ENCODE measurements at regions not wholly inside any gene's neighbourhood (a gene's known extent, or its start where the extent isn't known, plus 50 kb on each side); places are given as distances from the start of the nearest gene placed in this dataset.
"Not testable (repeated sequence)": the region's sequence is repeated elsewhere in the genome, so short reads cannot be mapped to it uniquely, and the experiment has no call there.

GRCh38 chr10:8356283-8356682 is 301.8 kb downstream of the GATA3 start:
- no peak for DNase-seq
- H3K9me3 ChIP-seq (ENCODE audit: control insufficient read depth, low read length, poor library complexity, severe bottlenecking) = no peaks in the 10 kb centered on the region
- H3K27me3 Mint-ChIP-seq = peaks cover 13% of the 10 kb centered on the region
- H3K36me3 Mint-ChIP-seq (ENCODE audit: low read depth) = peaks cover 3% of the 10 kb centered on the region
- H3K4me1 Mint-ChIP-seq = peaks cover 13% of the 10 kb centered on the region
- ATAC-seq = no peak
- no peak overlapping the region for H3K27ac Mint-ChIP-seq
- H3K4me3 Mint-ChIP-seq = no peak overlapping the region

GRCh38 chr10:8359467-8359866 is 305.0 kb downstream of the GATA3 start:
- Mint-ChIP-seq H3K27me3 (peaks cover 13% of the 10 kb centered on the region), H3K36me3 (ENCODE audit: low read depth) (peaks cover 3% of the 10 kb centered on the region), H3K4me3 (no peak overlapping the region), H3K27ac (no peak overlapping the region), H3K4me1 (peaks cover 33% of the 10 kb centered on the region)
- ATAC-seq = no peak
- no peaks in the 10 kb centered on the region for H3K9me3 ChIP-seq (ENCODE audit: control insufficient read depth, low read length, poor library complexity, severe bottlenecking)
- DNase-seq = no peak

DNA sequence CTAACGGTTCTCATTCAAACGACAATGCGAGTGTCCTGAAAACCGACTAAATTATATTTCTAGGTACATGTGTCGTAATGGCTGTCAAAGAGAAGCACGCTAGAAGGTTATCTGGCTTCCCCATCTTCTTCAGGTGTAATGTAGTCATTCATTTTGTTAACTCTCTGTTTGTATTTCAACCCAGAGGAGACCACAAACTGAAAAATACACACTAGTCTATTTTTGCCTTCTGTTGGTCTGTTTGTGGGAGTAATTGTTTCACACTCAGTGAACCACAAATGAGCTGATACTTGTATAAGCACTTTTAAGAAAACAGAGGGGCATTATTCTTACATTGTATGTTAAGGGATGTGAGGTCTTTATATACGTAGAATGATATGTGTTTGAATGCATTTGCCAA is 305.9 kb downstream of the GATA3 start:
- no peak for DNase-seq
- H3K9me3 ChIP-seq (ENCODE audit: control insufficient read depth, low read length, poor library complexity, severe bottlenecking) = no peaks in the 10 kb centered on the region
- Mint-ChIP-seq H3K4me1 (peaks cover 33% of the 10 kb centered on the region), H3K27me3 (peaks cover 9% of the 10 kb centered on the region), H3K4me3 (no peak overlapping the region), H3K27ac (no peak overlapping the region), H3K36me3 (ENCODE audit: low read depth) (peaks cover 3% of the 10 kb centered on the region)
- no peak for ATAC-seq

DNA sequence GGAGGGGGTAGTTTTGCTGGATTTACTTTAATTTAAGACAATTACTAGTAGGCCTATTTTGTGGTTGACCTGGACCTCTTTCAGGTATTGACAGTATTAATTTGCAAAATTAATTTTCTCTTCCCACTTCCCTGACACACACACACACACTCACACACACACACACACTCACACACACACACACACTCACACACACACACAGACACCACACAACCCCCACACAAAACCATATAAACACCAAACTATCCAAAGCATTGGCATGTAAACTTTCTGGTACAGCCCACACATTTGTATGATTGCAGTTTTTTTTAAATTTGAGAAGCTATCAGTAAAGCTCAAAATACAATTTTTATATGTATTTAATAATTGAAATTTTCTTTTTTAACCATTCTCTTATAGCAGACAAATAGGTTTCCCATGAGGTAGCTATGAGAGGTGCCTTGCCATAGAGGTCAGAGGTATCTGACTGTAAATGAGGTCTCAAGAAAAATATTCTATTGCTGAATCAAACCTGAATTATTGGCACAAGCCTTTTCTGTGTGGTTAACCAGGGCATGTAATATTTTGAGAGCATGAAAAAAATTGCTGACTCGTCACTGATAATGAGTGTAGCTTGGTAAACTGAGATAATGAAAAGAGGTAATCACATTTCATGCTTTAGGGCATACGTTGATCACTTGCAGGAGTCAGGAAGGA is 306.5 kb downstream of the GATA3 start:
- Mint-ChIP-seq H3K36me3 (ENCODE audit: low read depth) (peaks cover 3% of the 10 kb centered on the region), H3K4me1 (peaks cover 38% of the 10 kb centered on the region), H3K27ac (no peak overlapping the region), H3K4me3 (peak overlapping the region; percentile 19), H3K27me3 (peaks cover 9% of the 10 kb centered on the region)
- H3K9me3 ChIP-seq (ENCODE audit: control insufficient read depth, low read length, poor library complexity, severe bottlenecking) = no peaks in the 10 kb centered on the region
- DNase-seq = no peak
- no peak for ATAC-seq

DNA sequence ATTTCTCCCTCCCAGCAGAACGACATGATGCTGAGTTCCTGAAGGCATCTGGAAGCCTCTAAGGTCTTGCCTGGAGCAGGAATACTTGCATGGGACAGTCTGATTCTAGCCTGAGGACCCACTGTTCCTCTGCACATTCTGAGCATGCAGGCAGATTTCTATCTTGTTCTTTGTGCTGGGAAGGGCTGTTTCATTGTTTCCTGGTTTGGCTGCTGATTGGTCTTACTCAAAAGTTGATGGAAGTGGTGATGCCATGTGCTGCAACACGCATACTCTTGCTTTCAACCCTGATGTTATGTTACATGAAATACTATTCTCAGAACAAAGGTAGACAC is 307.0 kb downstream of the GATA3 start:
- peaks cover 1% of the 10 kb centered on the region for H3K36me3 Mint-ChIP-seq (ENCODE audit: low read depth)
- peaks cover 42% of the 10 kb centered on the region for H3K4me1 Mint-ChIP-seq
- H3K4me3 Mint-ChIP-seq = no peak overlapping the region
- H3K27me3 Mint-ChIP-seq = peaks cover 9% of the 10 kb centered on the region
- no peak for DNase-seq
- no peaks in the 10 kb centered on the region for H3K9me3 ChIP-seq (ENCODE audit: control insufficient read depth, low read length, poor library complexity, severe bottlenecking)
- no peak for ATAC-seq
- no peak overlapping the region for H3K27ac Mint-ChIP-seq

DNA sequence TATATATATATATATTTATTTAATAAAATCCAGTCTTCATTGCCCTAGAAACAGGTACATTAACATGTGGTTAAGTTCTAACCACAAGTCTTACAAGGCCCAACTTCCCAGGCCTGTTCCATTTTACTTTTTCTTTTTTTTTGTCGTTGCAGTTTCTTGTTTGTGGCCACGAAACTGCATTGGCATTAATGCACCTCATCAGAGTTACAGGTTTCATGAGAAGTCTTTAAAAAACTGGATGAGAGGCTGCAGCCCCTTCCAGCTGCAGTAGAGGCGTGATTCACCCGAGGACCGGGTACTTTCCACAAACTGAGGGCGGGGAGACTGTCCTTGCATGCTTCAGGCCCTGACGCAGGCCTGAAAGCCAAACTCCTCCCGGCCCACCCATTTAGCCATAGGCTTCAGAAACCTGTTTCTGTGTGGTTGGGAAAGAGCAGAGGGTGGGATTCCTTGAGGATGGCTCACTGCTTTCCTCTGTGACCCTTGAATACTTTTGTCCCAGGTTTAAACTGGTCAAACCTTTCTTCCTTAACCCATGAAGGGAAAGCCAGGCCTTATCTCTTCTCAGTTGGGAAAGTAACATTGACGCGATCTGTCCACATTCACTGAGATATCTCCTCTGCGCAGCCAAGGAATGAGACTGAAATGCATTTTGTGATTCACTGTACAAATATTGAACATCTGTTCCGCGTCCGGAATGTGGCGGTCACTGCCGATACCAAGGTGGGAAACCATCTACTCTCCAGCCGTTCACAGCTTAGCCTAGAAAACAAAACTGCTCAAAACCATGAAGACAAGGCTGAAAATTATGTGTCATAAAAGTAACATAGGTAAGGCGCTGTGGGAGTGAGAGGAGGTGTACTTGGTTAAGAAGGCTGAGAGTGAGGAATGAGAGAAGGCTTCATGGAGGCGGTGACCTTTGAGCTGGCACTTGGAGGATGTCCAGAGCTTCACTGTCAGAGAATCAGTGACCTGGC is 311.7 kb downstream of the GATA3 start:
- Mint-ChIP-seq H3K4me1 (peaks cover 41% of the 10 kb centered on the region), H3K4me3 (peak overlapping the region; percentile 81), H3K27me3 (no peaks in the 10 kb centered on the region), H3K27ac (peak overlapping the region; percentile 95), H3K36me3 (ENCODE audit: low read depth) (peaks cover 3% of the 10 kb centered on the region)
- ATAC-seq = peak; percentile 94
- peak; percentile 28 to 59 (median 44) for DNase-seq
- H3K9me3 ChIP-seq (ENCODE audit: control insufficient read depth, low read length, poor library complexity, severe bottlenecking) = no peaks in the 10 kb centered on the region

DNA sequence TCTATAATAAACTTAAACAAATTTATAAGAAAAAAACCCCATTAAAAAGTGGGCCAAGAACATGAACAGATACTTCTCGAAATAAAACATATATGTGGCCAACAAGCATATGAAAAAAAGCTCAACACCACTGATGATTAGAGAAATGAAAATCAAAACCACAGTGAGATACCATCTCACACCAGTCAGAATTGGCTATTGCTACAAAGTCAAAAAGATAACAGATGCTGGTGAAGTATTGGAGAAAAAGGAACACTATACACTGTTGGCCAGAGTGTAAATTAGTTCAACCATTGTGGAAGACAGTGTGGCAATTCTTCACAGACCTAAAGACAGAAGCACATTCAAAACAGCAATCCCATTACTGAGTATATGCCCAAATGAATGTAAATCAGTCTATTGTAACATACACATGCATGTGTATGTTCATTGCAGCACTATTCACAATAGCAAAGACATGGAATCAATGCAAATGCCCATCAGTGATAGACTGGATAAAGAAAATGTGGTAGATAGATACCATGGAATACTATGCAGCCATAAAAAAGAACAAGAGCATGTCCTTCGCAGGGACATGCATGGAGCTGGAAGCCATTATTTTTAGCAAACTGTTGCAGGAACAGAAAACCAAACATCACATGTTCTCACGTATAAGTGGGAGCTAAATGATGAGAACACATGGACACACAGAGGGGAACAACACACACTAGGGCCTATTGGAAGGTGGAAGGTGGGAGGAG is 313.4 kb downstream of the GATA3 start:
- H3K27ac Mint-ChIP-seq = peak overlapping the region; percentile 95

DNA sequence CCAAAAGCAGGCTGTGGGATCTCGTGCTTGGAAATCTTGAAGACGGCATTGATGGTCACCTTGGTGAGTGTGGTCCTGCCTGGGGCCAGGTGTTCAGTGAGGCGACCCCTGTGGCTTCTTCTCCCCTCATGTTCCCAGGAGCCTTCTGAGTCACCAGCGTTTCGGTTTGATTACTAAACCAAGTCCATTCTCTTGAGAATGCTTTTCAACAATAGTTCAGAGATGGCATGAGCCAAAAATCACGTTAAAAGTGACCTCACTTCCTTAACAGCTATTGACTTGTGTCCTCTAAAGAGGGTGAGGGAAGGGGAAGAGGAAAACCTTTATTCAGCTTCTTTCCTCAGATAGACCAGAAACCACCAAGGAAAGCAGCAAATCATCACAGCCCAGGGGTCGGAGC is 315.2 kb downstream of the GATA3 start:
- H3K27me3 Mint-ChIP-seq = no peaks in the 10 kb centered on the region
- H3K4me3 Mint-ChIP-seq = no peak overlapping the region
- peak overlapping the region; percentile 82 for H3K27ac Mint-ChIP-seq
- H3K36me3 Mint-ChIP-seq (ENCODE audit: low read depth) = peaks cover 3% of the 10 kb centered on the region
- no peaks in the 10 kb centered on the region for H3K9me3 ChIP-seq (ENCODE audit: control insufficient read depth, low read length, poor library complexity, severe bottlenecking)
- H3K4me1 Mint-ChIP-seq = peaks cover 21% of the 10 kb centered on the region
- ATAC-seq (no peak), DNase-seq (no peak)

More for the DNA sequence above, 313.4 kb downstream of the GATA3 start:
- not testable (repeated sequence) for H3K9me3 ChIP-seq (ENCODE audit: control insufficient read depth, low read length, poor library complexity, severe bottlenecking); ATAC-seq; H3K27me3 Mint-ChIP-seq; DNase-seq; H3K36me3 Mint-ChIP-seq (ENCODE audit: low read depth)
- peak overlapping the region; percentile 22 for H3K4me3 Mint-ChIP-seq
- H3K4me1 Mint-ChIP-seq = peaks cover 33% of the 10 kb centered on the region

DNA sequence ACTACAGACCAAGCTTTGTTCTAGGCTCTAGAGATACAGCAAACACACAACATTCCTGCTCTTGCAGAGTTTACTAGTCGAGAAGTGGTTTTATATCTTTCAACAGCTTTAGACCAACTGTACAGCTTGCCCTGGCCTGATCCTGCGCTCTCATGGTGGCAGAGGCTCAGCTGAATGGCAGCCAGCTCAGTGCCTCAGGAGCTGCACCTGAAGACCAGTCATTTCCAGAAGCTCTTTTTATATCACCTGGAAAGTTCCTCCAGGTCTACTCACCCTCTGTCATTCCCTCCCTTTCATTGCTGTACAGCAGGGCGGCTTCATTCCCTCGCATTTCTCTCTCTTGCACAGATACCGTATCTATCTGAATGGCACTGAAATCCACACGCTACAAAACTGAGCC is 319.8 kb downstream of the GATA3 start:
- Mint-ChIP-seq H3K4me1 (peaks cover 6% of the 10 kb centered on the region), H3K27me3 (no peaks in the 10 kb centered on the region), H3K4me3 (no peak overlapping the region), H3K36me3 (ENCODE audit: low read depth) (no peaks in the 10 kb centered on the region), H3K27ac (no peak overlapping the region)
- no peaks in the 10 kb centered on the region for H3K9me3 ChIP-seq (ENCODE audit: control insufficient read depth, low read length, poor library complexity, severe bottlenecking)
- ATAC-seq (no peak), DNase-seq (no peak)

DNA sequence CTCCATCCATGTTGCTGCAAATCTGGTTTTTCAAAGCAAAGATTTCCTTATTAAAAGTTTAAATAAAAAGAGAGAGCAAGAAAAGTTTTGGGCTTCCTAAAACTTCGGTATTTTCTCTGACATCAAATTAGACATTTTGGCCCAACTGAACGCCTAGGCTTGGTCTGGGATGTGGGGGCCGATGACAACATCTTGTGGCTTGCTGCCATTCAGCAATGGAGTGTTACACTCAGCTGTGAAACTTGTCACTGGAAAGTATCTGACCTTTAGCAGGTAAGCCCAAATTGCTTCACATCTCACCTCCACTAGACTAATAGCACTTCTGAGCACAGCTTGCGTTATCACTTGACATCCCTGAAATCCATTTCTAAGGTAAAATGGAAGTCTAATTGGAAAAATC is 320.6 kb downstream of the GATA3 start:
- H3K9me3 ChIP-seq (ENCODE audit: control insufficient read depth, low read length, poor library complexity, severe bottlenecking) = no peaks in the 10 kb centered on the region
- Mint-ChIP-seq H3K4me3 (no peak overlapping the region), H3K36me3 (ENCODE audit: low read depth) (no peaks in the 10 kb centered on the region), H3K27ac (no peak overlapping the region), H3K27me3 (no peaks in the 10 kb centered on the region), H3K4me1 (peaks cover 2% of the 10 kb centered on the region)
- no peak for ATAC-seq
- DNase-seq = no peak

DNA sequence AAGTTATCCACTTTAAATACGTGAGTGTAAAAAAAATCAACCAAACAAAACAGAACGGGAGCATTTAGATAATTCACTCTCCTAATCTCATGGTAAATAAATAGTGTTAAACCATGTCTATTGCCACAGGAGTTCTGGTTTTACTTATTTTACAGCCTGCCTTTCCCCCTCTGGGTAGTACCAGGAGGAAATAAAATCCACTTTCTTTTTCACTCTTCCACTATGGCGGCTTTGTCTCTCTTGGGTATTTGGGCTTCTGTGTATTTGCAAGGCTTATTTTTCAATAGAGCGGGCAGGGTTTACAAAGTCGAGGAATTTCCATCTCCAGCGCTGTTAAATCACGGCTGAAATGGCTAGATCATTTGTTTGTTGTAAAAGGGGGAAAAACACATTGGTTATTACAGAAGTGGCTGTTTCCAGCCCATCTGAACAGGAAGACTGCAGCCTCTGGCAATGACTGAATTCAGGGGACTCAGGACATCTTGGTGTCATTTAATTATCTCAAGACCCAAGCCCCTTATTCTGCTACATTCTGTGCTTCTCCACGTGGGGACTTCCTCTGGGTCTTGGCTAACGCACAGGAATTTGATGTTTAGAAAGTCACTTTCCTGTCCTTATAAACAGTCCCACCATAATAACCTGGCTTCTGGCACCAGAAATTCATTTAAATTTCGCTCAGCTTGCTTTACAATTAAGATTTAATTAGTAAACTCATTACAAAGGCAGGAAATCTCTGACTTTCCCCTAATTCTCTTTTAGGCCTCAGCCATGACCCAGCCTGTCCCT is 323.9 kb downstream of the GATA3 start:
- Mint-ChIP-seq H3K27me3 (no peaks in the 10 kb centered on the region), H3K4me1 (peaks cover 5% of the 10 kb centered on the region), H3K27ac (no peak overlapping the region), H3K36me3 (ENCODE audit: low read depth) (no peaks in the 10 kb centered on the region), H3K4me3 (no peak overlapping the region)
- no peak for DNase-seq
- no peak for ATAC-seq
- H3K9me3 ChIP-seq (ENCODE audit: control insufficient read depth, low read length, poor library complexity, severe bottlenecking) = no peaks in the 10 kb centered on the region

DNA sequence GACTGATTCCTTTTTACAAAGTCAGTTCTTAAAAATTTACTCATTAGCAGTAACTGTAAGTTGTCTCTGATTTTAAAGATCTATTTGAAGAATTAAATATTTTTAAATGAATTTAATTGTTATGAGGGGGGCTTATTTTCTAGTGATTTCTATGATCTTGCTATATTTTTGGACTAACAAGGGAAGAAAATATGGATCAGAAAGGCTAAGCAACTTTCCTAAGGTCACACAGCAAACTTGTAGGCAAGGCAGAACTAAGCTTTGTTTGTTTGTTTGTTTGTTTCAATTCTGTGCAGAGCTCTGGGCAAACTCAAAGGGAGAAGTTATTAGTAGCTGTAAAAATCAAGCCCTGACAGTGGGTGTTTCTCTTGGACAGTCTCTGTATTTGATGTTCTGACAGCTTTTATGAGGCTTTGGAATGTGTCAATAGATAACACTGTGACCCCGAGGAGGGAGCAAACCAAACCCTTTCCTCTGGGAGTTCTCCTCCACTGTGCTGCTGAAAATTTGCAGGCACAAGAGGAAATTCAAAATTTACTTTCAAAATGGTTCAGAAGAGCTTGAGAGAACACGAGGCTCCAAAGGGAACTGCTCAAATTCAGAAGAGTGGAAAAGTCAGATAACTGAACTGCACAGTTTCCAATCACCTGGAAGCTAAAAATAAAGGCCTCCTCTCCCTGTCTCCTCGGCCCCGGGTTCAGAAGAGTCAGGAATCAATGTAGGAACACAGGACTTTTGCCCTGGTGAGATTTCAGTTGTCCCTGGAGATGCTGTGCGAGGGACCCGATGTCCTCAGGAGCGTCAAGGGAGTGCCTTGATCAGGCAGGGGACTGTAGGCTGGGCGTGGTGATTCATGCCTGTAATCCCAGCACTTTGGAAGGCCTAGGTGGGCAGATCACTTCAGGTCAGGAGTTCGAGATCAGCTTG is 325.7 kb downstream of the GATA3 start:
- no peak overlapping the region for H3K4me3 Mint-ChIP-seq

More for the DNA sequence above, 325.7 kb downstream of the GATA3 start:
- DNase-seq = no peak
- Mint-ChIP-seq H3K27me3 (no peaks in the 10 kb centered on the region), H3K27ac (peak overlapping the region; percentile 57), H3K36me3 (ENCODE audit: low read depth) (no peaks in the 10 kb centered on the region), H3K4me1 (peaks cover 5% of the 10 kb centered on the region)
- ATAC-seq = no peak
- no peaks in the 10 kb centered on the region for H3K9me3 ChIP-seq (ENCODE audit: control insufficient read depth, low read length, poor library complexity, severe bottlenecking)
